C4-2B (cell line): ENCODE measurements at regions not wholly inside any gene's neighbourhood (a gene's known extent, or its start where the extent isn't known, plus 50 kb on each side); places are given as distances from the start of the nearest gene placed in this dataset.
"Not testable (repeated sequence)": the region's sequence is repeated elsewhere in the genome, so short reads cannot be mapped to it uniquely, and the experiment has no call there.

Experiments
- H3K27ac ChIP-seq: fragments of 450-650 bp; 2 replicates; pipeline ENCODE4 v1.5.1; 2017
- ZFX ChIP-seq: fragments of 450-650 bp; IDR thresholded peaks from 2 replicates; pipeline ENCODE4 v1.6.1; 2017
- TF ChIP-seq, protein P1 (sequence below): fragments of 450-650 bp; conservative IDR thresholded peaks from 2 replicates; pipeline ENCODE4 v1.5.1; 2017; ENCODE audit warnings: mild to moderate bottlenecking

DNA sequence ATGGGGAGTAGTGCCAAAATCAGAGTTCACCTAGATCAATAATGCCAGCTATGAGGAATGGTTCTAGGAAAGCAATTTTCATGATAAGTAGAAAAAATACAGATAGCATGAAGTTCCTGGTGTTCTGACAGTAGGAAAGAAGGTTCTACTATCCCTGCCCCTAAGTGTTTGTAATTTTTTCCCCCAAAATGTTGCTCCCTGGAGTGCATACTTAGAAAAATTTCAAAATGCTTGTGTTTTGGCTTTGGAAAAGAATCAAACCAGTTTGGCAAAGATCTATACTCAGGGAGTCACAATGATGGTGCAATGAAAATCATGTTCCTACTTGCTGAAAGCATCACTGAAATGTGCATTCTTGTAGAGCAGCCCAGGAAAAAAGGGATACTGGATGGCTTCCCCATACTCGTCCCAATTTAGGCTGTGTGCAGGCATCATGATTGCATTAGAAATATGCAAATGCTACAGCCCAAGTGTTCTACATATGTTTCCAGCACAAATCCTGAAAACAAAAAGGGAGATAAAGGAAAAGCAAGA, 74.7 kb downstream of the LPAR4 start:
- H3K27ac ChIP-seq, result no peak overlapping the region
- no peak for TF ChIP-seq ZFX
- TF ChIP-seq, protein P1, sequence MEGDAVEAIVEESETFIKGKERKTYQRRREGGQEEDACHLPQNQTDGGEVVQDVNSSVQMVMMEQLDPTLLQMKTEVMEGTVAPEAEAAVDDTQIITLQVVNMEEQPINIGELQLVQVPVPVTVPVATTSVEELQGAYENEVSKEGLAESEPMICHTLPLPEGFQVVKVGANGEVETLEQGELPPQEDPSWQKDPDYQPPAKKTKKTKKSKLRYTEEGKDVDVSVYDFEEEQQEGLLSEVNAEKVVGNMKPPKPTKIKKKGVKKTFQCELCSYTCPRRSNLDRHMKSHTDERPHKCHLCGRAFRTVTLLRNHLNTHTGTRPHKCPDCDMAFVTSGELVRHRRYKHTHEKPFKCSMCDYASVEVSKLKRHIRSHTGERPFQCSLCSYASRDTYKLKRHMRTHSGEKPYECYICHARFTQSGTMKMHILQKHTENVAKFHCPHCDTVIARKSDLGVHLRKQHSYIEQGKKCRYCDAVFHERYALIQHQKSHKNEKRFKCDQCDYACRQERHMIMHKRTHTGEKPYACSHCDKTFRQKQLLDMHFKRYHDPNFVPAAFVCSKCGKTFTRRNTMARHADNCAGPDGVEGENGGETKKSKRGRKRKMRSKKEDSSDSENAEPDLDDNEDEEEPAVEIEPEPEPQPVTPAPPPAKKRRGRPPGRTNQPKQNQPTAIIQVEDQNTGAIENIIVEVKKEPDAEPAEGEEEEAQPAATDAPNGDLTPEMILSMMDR, result no peak

DNA sequence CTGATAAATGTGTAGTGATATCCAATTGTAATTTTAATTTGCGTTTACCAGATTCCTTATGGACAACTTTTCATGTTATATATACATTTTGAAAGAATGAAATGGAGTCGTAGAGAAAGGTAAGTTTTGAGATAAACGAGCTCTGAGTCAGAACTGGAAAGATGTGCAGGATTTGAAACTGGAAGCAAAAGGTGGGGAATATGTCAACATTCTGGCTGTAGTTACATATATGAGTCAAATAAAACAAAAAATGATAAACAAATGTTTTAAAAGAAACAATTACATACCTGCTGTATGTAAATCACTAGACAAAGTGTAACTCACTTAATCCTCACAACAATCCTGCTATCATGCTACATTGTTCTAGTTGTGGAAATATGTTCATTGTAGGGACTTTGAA, 84.0 kb downstream of the LPAR4 start:
- TF ChIP-seq, protein P1, result no peak
- TF ChIP-seq ZFX, result no peak
- H3K27ac ChIP-seq, result no peak overlapping the region

DNA sequence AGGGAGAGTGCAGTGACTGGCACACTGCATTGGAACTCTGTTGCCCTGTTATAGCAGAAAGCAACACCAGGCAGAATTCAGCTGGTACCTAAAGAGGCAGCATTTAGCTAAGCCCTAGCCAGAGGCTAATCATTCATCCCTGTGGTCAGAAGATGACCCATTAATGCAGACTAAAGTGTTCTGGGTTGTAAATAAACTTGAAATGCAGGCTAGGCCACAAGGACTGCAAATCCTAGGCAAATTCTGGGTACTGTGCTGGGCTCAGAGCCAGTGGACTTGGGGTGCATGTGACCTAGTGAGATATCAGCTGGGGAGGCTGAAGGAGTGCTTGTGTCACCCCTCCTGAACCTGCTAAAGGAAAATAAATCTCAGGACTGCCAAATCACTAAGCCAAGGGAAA, 91.2 kb downstream of the LPAR4 start:
- no peak for TF ChIP-seq ZFX
- TF ChIP-seq, protein P1, result no peak
- H3K27ac ChIP-seq, result no peak overlapping the region

DNA sequence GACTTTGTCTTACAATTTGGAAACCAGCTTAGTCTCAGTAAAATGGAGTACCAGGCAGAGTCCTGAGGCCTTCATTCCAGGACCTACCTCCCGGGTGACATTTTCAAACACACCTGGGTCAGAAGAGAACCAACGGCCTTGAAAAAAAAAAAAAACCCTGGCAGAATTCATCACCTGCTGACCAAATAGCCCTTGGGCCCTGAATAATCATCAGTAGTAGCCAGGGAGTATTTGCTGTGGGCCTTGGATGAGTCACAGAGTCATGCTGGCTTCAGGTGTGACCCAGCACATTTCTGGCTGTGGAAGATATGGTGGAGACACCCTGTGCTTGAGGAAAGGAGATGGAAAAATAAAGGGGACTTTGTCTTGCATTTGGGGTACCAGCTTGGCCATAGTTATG, 92.2 kb downstream of the LPAR4 start:
- no peak overlapping the region for H3K27ac ChIP-seq
- TF ChIP-seq, protein P1, result no peak
- TF ChIP-seq ZFX, result no peak

DNA sequence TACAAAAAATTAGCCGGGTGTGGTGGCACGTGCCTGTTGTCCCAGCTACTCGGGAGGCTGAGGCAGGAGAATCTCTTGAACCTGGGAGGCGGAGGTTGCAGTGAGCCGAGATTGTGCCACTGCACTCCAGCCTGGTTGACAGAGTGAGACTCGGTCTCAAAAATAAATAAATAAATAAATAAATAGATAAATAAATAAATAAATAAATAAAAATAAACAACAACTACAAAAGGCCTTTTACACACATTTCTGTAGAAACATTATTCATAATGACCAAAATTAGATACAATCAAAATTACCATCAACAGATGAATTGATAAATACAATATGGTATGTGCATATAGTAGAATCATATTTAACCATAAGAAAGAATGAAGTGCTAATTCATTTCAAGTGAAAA, 96.7 kb downstream of the LPAR4 start:
- H3K27ac ChIP-seq, result not testable (repeated sequence)

DNA sequence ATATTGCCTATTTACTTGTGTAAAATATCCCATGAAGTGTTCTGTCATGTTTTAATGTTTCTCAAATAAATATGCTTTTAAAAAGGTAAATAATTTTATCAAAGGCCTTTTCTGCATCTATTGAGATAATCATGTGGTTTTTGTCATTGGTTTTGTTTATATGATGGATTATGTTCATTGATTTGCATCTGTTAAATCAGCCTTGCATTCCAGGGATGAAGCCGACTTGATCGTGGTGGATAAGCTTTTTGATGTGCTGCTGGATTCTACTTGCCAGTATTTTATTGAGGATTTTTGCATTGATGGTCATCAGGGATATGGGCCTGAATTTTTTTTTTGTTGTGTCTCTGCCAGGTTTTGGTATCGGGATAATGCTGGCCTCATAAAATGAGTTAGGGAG, 63.9 kb upstream of the P2RY10 start:
- not testable (repeated sequence) for H3K27ac ChIP-seq

DNA sequence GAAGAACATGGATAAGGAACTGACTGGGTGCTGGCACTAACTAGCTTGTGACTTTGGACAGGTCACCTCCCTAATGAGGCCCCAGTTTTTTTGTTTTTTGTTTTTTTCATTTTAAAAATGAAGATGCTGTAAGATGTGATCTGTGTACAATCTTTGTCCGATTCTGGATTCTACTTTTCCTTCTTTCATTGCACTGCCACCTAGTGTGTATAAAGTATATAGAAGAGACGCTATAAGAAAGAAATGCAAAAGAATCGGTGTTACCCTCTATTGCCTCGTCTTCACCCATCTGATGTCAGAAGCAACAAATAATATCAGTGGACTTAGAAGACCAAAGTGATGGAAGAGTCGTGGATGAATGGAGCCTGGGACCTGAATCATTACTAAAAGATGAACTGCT, 58.6 kb upstream of the P2RY10 start:
- no peak overlapping the region for H3K27ac ChIP-seq
- TF ChIP-seq, protein P1, result peak; percentile 44
- no peak for TF ChIP-seq ZFX
